ENCODE measurements at regions not wholly inside any gene's neighbourhood (a gene's known extent, or its start where the extent isn't known, plus 50 kb on each side); places are given as distances from the start of the nearest gene placed in this dataset.

DNA sequence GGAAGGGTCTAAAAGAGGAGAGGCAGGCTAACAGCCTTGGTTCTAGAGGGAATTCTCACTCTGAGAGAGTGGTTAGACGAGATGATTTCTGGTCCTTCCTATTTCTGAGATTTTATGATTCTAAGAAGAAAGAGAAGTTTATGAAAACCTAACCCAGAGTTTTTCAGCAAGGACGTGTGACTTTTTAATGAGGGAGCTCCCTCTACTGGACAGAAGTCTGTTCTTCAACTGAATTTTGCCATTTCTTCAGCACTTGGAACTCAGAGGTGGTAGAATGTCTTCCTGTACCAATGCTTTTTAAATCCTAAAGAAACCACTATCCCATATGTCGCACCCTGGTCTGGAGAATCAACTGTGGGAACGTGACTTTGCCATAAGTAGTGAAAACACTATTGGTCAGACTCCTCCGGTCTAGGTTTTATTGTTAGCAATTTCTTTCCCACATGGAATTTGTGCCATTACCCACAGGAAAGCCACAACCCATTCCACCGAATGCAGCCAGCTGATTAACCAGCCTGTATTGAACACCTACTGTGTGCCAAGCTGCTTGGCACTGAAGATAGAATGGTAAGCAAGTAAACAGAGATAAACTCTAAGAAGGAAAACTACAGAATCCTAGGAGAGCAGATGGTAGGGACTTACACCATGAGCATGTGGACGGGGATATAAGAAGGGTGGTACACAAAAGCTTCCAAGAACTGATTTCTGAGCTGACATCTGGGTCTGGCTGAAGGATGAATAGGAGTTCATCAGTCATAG, 199.5 kb upstream of the LMCD1 start:
- no peak for DNase-seq
- Histone ChIP-seq H3K27me3 (no peaks in the 10 kb centered on the region), H3K4me1 (no peaks in the 10 kb centered on the region), H3K9me3 (no peaks in the 10 kb centered on the region), H3K36me3 (no peaks in the 10 kb centered on the region), H3K4me3 (ENCODE audit: low read depth, low read length) (no peak overlapping the region)
- TF ChIP-seq, protein P1, sequence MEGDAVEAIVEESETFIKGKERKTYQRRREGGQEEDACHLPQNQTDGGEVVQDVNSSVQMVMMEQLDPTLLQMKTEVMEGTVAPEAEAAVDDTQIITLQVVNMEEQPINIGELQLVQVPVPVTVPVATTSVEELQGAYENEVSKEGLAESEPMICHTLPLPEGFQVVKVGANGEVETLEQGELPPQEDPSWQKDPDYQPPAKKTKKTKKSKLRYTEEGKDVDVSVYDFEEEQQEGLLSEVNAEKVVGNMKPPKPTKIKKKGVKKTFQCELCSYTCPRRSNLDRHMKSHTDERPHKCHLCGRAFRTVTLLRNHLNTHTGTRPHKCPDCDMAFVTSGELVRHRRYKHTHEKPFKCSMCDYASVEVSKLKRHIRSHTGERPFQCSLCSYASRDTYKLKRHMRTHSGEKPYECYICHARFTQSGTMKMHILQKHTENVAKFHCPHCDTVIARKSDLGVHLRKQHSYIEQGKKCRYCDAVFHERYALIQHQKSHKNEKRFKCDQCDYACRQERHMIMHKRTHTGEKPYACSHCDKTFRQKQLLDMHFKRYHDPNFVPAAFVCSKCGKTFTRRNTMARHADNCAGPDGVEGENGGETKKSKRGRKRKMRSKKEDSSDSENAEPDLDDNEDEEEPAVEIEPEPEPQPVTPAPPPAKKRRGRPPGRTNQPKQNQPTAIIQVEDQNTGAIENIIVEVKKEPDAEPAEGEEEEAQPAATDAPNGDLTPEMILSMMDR (IDR thresholded peaks at IDR 0.05; ENCODE audit: low read depth, low read length) = peak; percentile 64

DNA sequence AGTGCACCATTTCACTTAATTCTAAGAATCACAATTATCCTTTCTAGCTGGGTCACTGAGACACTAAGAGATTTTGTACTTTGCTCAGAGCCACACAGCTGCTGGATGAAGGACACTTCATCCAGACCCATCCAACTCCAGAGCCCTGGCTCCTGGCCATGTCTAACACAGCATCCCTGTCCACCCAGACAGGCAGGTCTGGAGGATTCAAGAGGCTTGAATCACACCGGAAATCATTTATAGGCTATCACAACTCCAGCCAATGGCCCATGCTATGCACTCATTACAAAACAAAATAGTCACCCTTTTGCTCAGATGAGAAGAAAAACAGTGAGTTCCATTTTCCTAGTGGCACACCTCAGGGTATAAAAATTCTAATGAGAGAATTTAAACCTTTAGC, 198.2 kb upstream of the LMCD1 start:
- DNase-seq = peak; percentile 55
- Histone ChIP-seq H3K4me3 (ENCODE audit: low read depth, low read length) (no peak overlapping the region), H3K27me3 (no peaks in the 10 kb centered on the region), H3K36me3 (no peaks in the 10 kb centered on the region), H3K4me1 (no peaks in the 10 kb centered on the region), H3K9me3 (no peaks in the 10 kb centered on the region)
- TF ChIP-seq, protein P1 (IDR thresholded peaks at IDR 0.05; ENCODE audit: low read depth, low read length) = no peak

DNA sequence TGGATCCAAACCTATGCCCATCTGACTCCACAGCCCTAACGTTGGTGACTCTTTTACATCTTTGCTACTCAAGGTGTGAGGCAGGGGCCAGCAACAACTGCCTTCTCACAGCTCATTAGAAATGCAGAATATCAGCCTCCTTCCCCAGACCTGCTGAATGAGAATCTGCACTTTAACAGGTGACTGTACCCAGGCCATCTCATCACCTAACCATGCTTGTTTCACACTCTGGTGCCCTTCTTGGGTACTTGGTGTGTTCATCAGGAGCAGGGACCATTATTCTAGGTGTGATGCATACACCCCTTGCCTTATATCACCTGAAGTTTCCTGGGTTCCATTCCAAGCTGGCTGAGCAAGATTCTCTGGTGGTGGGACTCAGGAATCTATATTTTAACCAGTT, 196.3 kb upstream of the LMCD1 start:
- Histone ChIP-seq H3K36me3 (no peaks in the 10 kb centered on the region), H3K9me3 (no peaks in the 10 kb centered on the region), H3K4me3 (ENCODE audit: low read depth, low read length) (no peak overlapping the region), H3K27me3 (no peaks in the 10 kb centered on the region), H3K4me1 (no peaks in the 10 kb centered on the region)
- DNase-seq = no peak
- TF ChIP-seq, protein P1 (IDR thresholded peaks at IDR 0.05; ENCODE audit: low read depth, low read length) = no peak

DNA sequence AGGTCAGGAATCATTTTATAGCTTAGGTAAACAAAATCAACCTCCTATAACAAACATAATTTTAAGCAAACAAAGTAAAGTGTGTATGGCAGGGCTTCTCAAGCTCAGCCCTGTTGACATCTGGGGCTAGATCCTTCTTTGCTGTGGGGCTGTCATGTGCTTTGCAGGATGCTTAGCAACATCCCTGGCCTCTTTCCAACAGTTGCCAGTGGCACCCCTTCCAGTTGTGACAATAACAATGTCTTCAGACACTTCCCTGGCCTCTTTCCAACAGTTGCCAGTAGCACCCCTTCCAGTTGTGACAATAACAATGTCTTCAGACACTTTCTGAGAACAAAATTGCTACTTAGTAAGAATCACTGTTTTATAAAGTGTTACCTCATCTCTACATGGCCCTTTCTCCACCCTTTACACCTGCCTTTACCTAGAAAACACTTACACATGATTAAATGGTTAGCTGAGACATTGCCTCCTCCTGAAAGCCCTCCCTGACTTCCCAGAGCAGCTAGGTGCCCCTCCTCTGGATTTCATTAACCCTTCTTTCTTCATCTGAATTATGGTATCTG, 194.0 kb upstream of the LMCD1 start:
- DNase-seq = peak; percentile 28
- TF ChIP-seq, protein P1 (IDR thresholded peaks at IDR 0.05; ENCODE audit: low read depth, low read length) = no peak
- Histone ChIP-seq H3K4me1 (no peaks in the 10 kb centered on the region), H3K9me3 (no peaks in the 10 kb centered on the region), H3K36me3 (no peaks in the 10 kb centered on the region), H3K4me3 (ENCODE audit: low read depth, low read length) (no peak overlapping the region), H3K27me3 (no peaks in the 10 kb centered on the region)

DNA sequence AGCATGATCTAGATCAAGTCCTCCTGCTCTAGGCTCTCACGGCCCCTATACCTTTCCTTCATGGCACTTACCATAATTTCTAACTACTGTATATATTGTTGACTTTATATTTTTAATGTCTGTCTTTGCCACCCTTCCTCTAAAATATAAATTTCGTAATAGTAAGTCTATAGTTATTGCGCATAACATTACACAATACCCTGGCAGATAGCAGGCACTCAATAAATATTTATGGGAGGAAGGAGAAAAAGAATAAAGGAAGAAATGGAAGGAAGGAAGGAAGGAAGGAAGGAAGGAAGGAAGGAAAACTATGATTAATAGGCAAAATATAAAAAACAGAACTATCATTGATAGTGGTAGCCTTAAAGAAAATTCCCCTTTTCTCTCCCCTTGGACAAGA, 190.3 kb upstream of the LMCD1 start:
- DNase-seq = no peak
- H3K9me3 ChIP-seq = no peaks in the 10 kb centered on the region
- TF ChIP-seq, protein P1 (IDR thresholded peaks at IDR 0.05; ENCODE audit: low read depth, low read length) = no peak
- no peaks in the 10 kb centered on the region for H3K36me3 ChIP-seq
- H3K4me1 ChIP-seq = peaks cover 12% of the 10 kb centered on the region
- no peak overlapping the region for H3K4me3 ChIP-seq (ENCODE audit: low read depth, low read length)
- no peaks in the 10 kb centered on the region for H3K27me3 ChIP-seq

DNA sequence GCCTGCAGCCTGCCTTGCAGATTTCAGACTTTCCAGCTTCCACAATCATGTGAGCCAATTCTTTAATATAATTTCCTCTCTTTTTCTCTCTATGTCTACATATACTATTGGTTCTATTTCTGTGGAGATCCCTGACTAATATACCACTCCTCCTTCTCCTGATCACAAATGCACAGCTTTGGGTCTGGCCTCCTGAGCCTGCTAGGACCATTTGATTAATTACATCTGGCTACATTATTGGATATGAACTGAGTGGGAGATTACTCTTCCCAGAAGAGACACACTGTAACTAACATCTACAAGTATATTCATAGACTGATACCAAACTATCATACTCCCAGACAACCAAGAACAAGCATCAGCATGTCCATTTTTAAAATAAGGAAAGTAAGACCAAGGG, 188.9 kb upstream of the LMCD1 start:
- Histone ChIP-seq H3K9me3 (no peaks in the 10 kb centered on the region), H3K27me3 (no peaks in the 10 kb centered on the region), H3K4me3 (ENCODE audit: low read depth, low read length) (no peak overlapping the region), H3K36me3 (no peaks in the 10 kb centered on the region), H3K4me1 (peaks cover 12% of the 10 kb centered on the region)
- TF ChIP-seq, protein P1 (IDR thresholded peaks at IDR 0.05; ENCODE audit: low read depth, low read length) = no peak
- no peak for DNase-seq
